SU-DHL-6 (cell line): ENCODE measurements at regions not wholly inside any gene's neighbourhood (a gene's known extent, or its start where the extent isn't known, plus 50 kb on each side); places are given as distances from the start of the nearest gene placed in this dataset.

ENCODE experiments used
- H2AFZ ChIP-seq: fragments of 200-600 bp; sonication (generic); 2 replicates; pipeline ENCODE4 v1.6.1; 2014; ENCODE audit warnings: low read depth, mild to moderate bottlenecking, moderate library complexity, mixed read lengths, antibody characterized with exemption, low read length; ENCODE audit not compliant: severe bottlenecking
- H3F3A ChIP-seq: fragments of 200-600 bp; shearing (Covaris generic); 2 replicates; pipeline ENCODE4 v1.6.0; 2016; ENCODE audit warnings: antibody characterized with exemption, mild to moderate bottlenecking; ENCODE audit not compliant: insufficient read depth
- H3K27ac ChIP-seq: fragments of 200-600 bp; sonication (generic); 2 replicates; pipeline ENCODE4 v1.5.1; 2016; ENCODE audit warnings: low read depth, mild to moderate bottlenecking, low read length, moderate library complexity, mixed read lengths
- H3K27me3 ChIP-seq: fragments of 200-600 bp; sonication (generic), shearing (Covaris generic); 2 replicates; pipeline ENCODE4 v1.6.0; 2014; ENCODE audit warnings: mild to moderate bottlenecking, low read length
- H3K36me3 ChIP-seq: fragments of 200-600 bp; sonication (generic); 2 replicates; pipeline ENCODE4 v1.6.1; 2014; ENCODE audit warnings: mild to moderate bottlenecking, low read length, mixed read lengths
- H3K4me2 ChIP-seq: fragments of 300-600, 200-600 bp; shearing (Covaris generic), sonication (generic); 2 replicates; pipeline ENCODE4 v1.6.0; 2014; ENCODE audit warnings: low read length, low read depth, mild to moderate bottlenecking; ENCODE audit not compliant: poor library complexity, severe bottlenecking
- H3K4me3 ChIP-seq: fragments of 200-600 bp; sonication (generic); 2 replicates; pipeline ENCODE4 v1.5.1; 2014; ENCODE audit warnings: antibody characterized with exemption, low read length, mild to moderate bottlenecking, mixed read lengths; ENCODE audit not compliant: insufficient read depth, poor library complexity, severe bottlenecking
- H3K79me2 ChIP-seq: fragments of 200-600 bp; sonication (generic); 2 replicates; pipeline ENCODE4 v1.6.1; 2014; ENCODE audit warnings: mild to moderate bottlenecking, low read length, moderate library complexity; ENCODE audit not compliant: insufficient read depth
- H3K9ac ChIP-seq: fragments of 200-600 bp; sonication (generic); 2 replicates; pipeline ENCODE4 v1.7.0; 2014; ENCODE audit warnings: mild to moderate bottlenecking, low read length
- H3K9me2 ChIP-seq: fragments of 200-600 bp; sonication (generic); replicated peaks from 2 replicates; pipeline ENCODE4 v1.6.1; 2014; ENCODE audit warnings: low read length; ENCODE audit not compliant: insufficient read depth
- H3K9me3 ChIP-seq: fragments of 200-600 bp; sonication (generic); 2 replicates; pipeline ENCODE4 v1.6.1; 2014; ENCODE audit warnings: low read length, mixed read lengths; ENCODE audit not compliant: insufficient read depth
- H4K20me1 ChIP-seq: fragments of 200-600 bp; sonication (generic); 2 replicates; pipeline ENCODE4 v1.6.1; 2014; ENCODE audit warnings: low read depth, mild to moderate bottlenecking, antibody characterized with exemption, low read length, moderate library complexity, mixed read lengths
- CTCF ChIP-seq: fragments of 200-600 bp; sonication (generic); IDR thresholded peaks from one replicate; pipeline ENCODE4 v1.5.1; 2017; ENCODE audit warnings: antibody characterized with exemption, mild to moderate bottlenecking, low read length, moderate library complexity; ENCODE audit not compliant: insufficient read depth, poor library complexity, severe bottlenecking
- EZH2phosphoT487 ChIP-seq: fragments of 200-600 bp; sonication (generic), shearing (Covaris generic); conservative IDR thresholded peaks from 2 replicates; pipeline ENCODE4 v1.6.1; 2018; ENCODE audit warnings: mild to moderate bottlenecking, antibody characterized with exemption, low read length, moderate library complexity, mixed read lengths

GRCh38 chr7:47091141-47091540 lies 490.8 kb downstream of the TNS3 start:
- H3K27ac ChIP-seq: no peak overlapping the region
- H3K27me3 ChIP-seq: no peaks in the 10 kb centered on the region
- no peaks in the 10 kb centered on the region for H3K9me2 ChIP-seq
- no peaks in the 10 kb centered on the region for H3K79me2 ChIP-seq
- no peaks in the 10 kb centered on the region for H3F3A ChIP-seq
- no peak overlapping the region for H3K4me3 ChIP-seq
- H3K9ac ChIP-seq: no peak overlapping the region
- no peaks in the 10 kb centered on the region for H3K9me3 ChIP-seq
- no peaks in the 10 kb centered on the region for H3K36me3 ChIP-seq
- TF ChIP-seq CTCF: no peak
- TF ChIP-seq EZH2phosphoT487: no peak
- no peaks in the 10 kb centered on the region for H4K20me1 ChIP-seq
- peak overlapping the region; percentile 8 for H2AFZ ChIP-seq
- H3K4me2 ChIP-seq: no peak overlapping the region

GRCh38 chr7:47089461-47089860 lies 492.4 kb downstream of the TNS3 start:
- Histone ChIP-seq H3K9ac (no peak overlapping the region), H3F3A (no peaks in the 10 kb centered on the region), H3K36me3 (no peaks in the 10 kb centered on the region), H3K27ac (no peak overlapping the region), H3K79me2 (no peaks in the 10 kb centered on the region), H2AFZ (no peak overlapping the region), H3K4me3 (no peak overlapping the region), H3K4me2 (no peak overlapping the region), H3K27me3 (no peaks in the 10 kb centered on the region), H3K9me3 (no peaks in the 10 kb centered on the region), H4K20me1 (no peaks in the 10 kb centered on the region), H3K9me2 (no peaks in the 10 kb centered on the region)
- no peak for TF ChIP-seq EZH2phosphoT487
- no peak for TF ChIP-seq CTCF

GRCh38 chr7:47089068-47089417 lies 492.9 kb downstream of the TNS3 start:
- Histone ChIP-seq H3K79me2 (no peaks in the 10 kb centered on the region), H3K36me3 (no peaks in the 10 kb centered on the region), H3K9me2 (no peaks in the 10 kb centered on the region), H3K4me3 (no peak overlapping the region), H3K27me3 (no peaks in the 10 kb centered on the region), H3F3A (no peaks in the 10 kb centered on the region), H2AFZ (no peak overlapping the region), H4K20me1 (no peaks in the 10 kb centered on the region), H3K9me3 (no peaks in the 10 kb centered on the region), H3K27ac (no peak overlapping the region), H3K4me2 (no peak overlapping the region), H3K9ac (no peak overlapping the region)
- no peak for TF ChIP-seq CTCF
